ENCODE measurements at regions not wholly inside any gene's neighbourhood (a gene's known extent, or its start where the extent isn't known, plus 50 kb on each side); places are given as distances from the start of the nearest gene placed in this dataset.

GRCh38 chr3:102179326-102180177, 255.3 kb upstream of the ZPLD1 start:
- Histone ChIP-seq H3K4me3 (peak overlapping the region in 2 of 8 donors; percentile 5 to 37), H3K27me3 (replicated peaks in 1 of 7) (no peaks in the 10 kb centered on the region), H3K9me3 (no peaks in the 10 kb centered on the region), H3K36me3 (no peaks in the 10 kb centered on the region), H3K4me1 (peaks cover 19 to 51% (median 34%) of the 10 kb centered on the region in 6 donors), H3K27ac (peak overlapping the region in 7 of 8 donors; percentile 52 to 73 (median 64))
- no peak for TF ChIP-seq CTCF (IDR thresholded peaks at IDR 0.05 in 8 of 11, conservative IDR thresholded peaks at IDR 0.05 in 3 of 11)
- no peak for TF ChIP-seq POLR2AphosphoS5 (IDR thresholded peaks at IDR 0.05)
- no peak for TF ChIP-seq POLR2A (IDR thresholded peaks at IDR 0.05)
- no peak for DNase-seq
- intact Hi-C loops (cut with DNase I; ENCODE audit: low total_unique reads): no loop called here
- 10 to 28% (median 21%) methylated on average over 6 of the region's 6 CpGs for WGBS, 5 donors

- Histone ChIP-seq H3K36me3 (no peaks in the 10 kb centered on the region), H3K4me1 (peaks cover 19 to 51% (median 34%) of the 10 kb centered on the region in 6 donors), H3K27ac (peak overlapping the region in 7 of 8 donors; percentile 52 to 73 (median 64)), H3K27me3 (replicated peaks in 1 of 7) (no peaks in the 10 kb centered on the region), H3K4me3 (peak overlapping the region in 3 of 8 donors; percentile 4 to 37 (median 5)), H3K9me3 (no peaks in the 10 kb centered on the region)
- TF ChIP-seq POLR2AphosphoS5 (IDR thresholded peaks at IDR 0.05) (no peak), CTCF (IDR thresholded peaks at IDR 0.05 in 8 of 11, conservative IDR thresholded peaks at IDR 0.05 in 3 of 11) (no peak), POLR2A (IDR thresholded peaks at IDR 0.05) (no peak)
- intact Hi-C loops (cut with DNase I; ENCODE audit: low total_unique reads): no loop called here
- DNase-seq: no peak
- WGBS, 5 donors: 5 to 14% (median 10%) methylated on average over 7 of the region's 7 CpGs
These were observed 254.4 kb upstream of the ZPLD1 start for GRCh38 chr3:102180280-102180931.

GRCh38 chr3:102181175-102181920, 253.5 kb upstream of the ZPLD1 start:
- no peak for DNase-seq
- intact Hi-C loops (cut with DNase I; ENCODE audit: low total_unique reads): no loop called here
- H3K36me3 ChIP-seq: no peaks in the 10 kb centered on the region
- no peaks in the 10 kb centered on the region for H3K9me3 ChIP-seq
- TF ChIP-seq POLR2AphosphoS5 (IDR thresholded peaks at IDR 0.05) (no peak), CTCF (IDR thresholded peaks at IDR 0.05 in 8 of 11, conservative IDR thresholded peaks at IDR 0.05 in 3 of 11) (no peak), POLR2A (IDR thresholded peaks at IDR 0.05) (no peak)
- H3K27me3 ChIP-seq (replicated peaks in 1 of 7): no peaks in the 10 kb centered on the region
- no peak overlapping the region for H3K4me3 ChIP-seq
- 70 to 84% (median 77%) methylated on average over 4 of the region's 4 CpGs for WGBS, 5 donors
- H3K4me1 ChIP-seq: peaks cover 19 to 51% (median 34%) of the 10 kb centered on the region in 6 donors
- H3K27ac ChIP-seq: peak overlapping the region in 6 of 8 donors; percentile 52 to 73 (median 65)

Measured in spleen (tissue), 11 donors.